COLO668 (cell line): ENCODE measurements at regions not wholly inside any gene's neighbourhood (a gene's known extent, or its start where the extent isn't known, plus 50 kb on each side); places are given as distances from the start of the nearest gene placed in this dataset.
"Not testable (repeated sequence)": the region's sequence is repeated elsewhere in the genome, so short reads cannot be mapped to it uniquely, and the experiment has no call there.

Source experiments
- DNase-seq: peaks from one replicate; lab custom pipeline; 2025; ENCODE audit not compliant: unreplicated experiment; lab: John Stamatoyannopoulos, UW

DNA sequence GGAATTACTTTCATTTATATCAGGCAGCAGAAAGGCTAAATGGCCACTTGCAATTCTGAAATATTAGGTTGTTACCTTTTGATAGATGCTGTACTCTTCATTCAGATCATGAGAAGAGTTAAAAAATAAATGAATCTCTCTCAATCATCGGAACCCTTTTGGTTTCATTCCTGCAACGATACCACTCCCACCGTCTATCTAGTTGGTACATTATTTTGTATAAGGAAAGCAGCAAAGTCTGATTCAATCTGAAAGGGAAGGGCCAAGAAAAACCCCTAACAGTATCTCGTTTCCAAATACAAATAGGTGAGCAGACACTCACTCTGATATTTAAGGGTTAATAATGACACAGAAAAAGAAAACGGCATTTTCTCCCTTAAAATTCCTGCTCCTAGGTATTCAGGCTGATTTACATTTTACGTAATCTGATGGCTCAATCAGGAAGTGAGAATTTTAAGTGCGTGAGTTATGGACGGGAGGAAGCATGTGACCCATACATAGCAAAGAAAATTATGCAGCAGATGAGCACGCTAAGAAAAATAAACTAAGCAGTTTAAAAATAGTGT lies 209.4 kb upstream of the KLF14 start:
- DNase-seq = no peak

GRCh38 chr7:130943981-130944380 lies 210.0 kb upstream of the KLF14 start:
- DNase-seq = no peak

DNA sequence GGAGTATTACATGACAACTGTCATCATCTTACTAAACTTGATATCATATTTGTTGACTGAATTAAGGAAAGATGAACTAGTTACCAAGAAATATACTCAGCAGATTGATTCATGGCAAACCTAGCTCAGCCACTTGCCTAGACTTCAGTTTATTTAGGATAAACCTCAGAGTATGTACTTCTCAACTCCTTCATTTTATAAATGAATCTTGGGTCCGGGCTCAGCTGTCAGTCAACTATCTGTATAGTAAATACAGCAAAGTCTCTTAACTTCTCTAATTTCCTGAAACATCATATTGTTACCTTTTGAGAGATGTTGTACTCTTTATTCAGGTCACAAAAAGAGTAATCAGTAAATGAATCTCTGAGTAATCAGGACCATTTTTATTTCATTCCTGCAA lies 211.0 kb upstream of the KLF14 start:
- DNase-seq = no peak

- no peak for DNase-seq
These were observed 211.4 kb upstream of the KLF14 start for GRCh38 chr7:130945411-130945811.

- no peak for DNase-seq
These were observed 212.1 kb upstream of the KLF14 start for GRCh38 chr7:130946114-130946513.

- no peak for DNase-seq
These were observed 214.0 kb upstream of the KLF14 start for GRCh38 chr7:130947792-130948580.

DNA sequence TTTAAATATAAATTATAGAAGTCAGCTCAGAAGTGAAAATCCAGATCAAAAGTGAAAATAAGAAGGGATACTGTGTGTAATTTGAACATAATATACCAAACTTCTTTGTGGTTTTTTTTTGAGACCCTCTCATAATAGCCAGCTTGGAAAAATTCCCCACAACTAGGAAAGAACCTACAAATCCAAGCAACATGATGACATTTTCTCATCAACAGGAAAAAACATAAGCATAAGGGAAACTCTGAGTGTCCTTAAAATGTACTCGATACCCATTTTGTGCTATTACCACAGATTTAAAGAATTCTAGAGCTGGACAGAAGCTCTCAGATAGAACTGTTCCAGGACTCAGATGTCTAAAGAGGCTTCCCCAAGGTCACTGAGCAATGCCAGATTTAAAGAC lies 214.8 kb upstream of the KLF14 start:
- no peak for DNase-seq

DNA sequence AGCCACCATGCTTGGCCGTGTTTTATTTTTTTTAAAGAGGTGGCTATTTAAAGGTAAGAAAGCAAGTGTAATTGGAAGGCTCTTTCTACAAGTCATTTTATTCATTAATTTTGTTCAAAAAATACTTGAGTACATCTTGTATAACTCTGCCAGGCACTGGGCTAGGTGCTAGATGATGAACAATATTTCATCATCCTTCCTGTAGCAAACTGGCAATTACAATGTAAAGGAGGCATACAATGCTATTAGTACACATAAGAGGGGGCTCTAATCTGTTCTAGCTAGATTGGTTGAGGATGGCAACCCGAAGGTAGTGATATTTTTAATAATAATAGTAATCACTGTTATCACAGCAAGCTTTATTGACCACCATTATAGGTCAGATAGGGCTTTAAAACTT lies 215.5 kb upstream of the KLF14 start:
- no peak for DNase-seq

DNA sequence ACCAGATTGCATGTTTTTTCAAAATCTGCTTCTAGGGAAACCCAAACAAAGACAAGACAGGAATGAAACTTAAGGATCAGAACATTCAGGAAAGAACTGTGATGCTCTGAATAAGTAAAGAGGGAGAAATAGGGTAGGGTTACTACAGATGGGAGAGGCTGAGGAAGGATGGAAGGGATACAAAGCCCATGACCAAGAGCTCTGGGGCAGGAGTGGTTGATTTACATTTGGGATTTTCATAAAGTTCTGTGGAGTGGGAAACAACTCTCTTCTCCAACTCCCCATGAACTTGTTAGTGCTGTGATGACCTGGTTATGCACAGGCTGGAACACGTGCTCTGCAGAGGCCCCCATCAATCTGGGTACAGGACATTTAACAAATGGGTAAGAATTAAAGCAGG lies 216.0 kb upstream of the KLF14 start:
- DNase-seq = no peak

GRCh38 chr7:130950741-130951140 lies 216.7 kb upstream of the KLF14 start:
- no peak for DNase-seq

- DNase-seq = no peak
These were observed 217.4 kb upstream of the KLF14 start for GRCh38 chr7:130951303-130951975.

GRCh38 chr7:130951976-130952876 lies 218.2 kb upstream of the KLF14 start:
- no peak for DNase-seq

- DNase-seq = no peak
These were observed 219.2 kb upstream of the KLF14 start for GRCh38 chr7:130953196-130953595.

DNA sequence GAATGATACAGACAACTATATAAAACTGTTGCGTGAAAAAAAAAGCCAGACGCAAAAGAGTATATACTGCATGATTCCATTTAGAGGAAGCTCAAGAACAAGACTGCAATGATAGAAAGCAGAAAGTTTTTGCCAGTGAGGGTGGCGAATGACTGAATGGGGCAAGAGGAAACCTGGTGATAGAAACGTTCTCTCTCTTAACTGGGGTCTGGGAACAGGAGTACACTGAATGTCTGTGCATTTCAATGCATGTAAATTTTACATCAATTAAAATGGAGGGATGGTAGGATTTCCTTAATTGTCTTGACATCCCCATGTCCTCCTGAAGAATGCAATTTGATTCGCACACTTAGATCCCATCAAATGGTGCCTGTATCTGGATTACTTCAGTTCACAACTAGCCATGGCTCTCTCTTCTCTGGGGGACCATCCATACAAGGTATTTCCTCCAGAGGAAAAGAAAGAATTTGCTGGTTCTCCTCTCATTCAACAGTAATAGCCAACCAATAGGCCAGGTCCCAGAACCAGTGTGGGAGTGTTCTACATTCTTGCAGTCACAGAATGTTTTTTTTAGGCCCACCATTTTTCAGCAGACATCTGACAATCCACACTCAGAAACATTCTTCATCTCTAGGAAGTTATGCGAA lies 221.0 kb upstream of the KLF14 start:
- no peak for DNase-seq

- no peak for DNase-seq
These were observed 221.5 kb upstream of the KLF14 start for GRCh38 chr7:130955565-130955919.

- DNase-seq = no peak
These were observed 222.6 kb upstream of the KLF14 start for GRCh38 chr7:130956417-130957136.

- no peak for DNase-seq
These were observed 223.1 kb upstream of the KLF14 start for GRCh38 chr7:130957137-130957513.

- not testable (repeated sequence) for DNase-seq
These were observed 223.9 kb upstream of the KLF14 start for GRCh38 chr7:130957722-130958435.

- DNase-seq = no peak
These were observed 224.8 kb upstream of the KLF14 start for GRCh38 chr7:130958846-130959245.

GRCh38 chr7:130959743-130960207 lies 225.8 kb upstream of the KLF14 start:
- no peak for DNase-seq
